Nephron progenitor cell (in vitro differentiated cells): ENCODE measurements at regions not wholly inside any gene's neighbourhood (a gene's known extent, or its start where the extent isn't known, plus 50 kb on each side); places are given as distances from the start of the nearest gene placed in this dataset.
"Not testable (repeated sequence)": the region's sequence is repeated elsewhere in the genome, so short reads cannot be mapped to it uniquely, and the experiment has no call there.

Experiments
- DNase-seq: peaks from one replicate; pipeline ENCODE4 v3.0.0; 2021
- H3K27ac Mint-ChIP-seq: 2 replicates; pipeline ENCODE4 v1.8.0; 2021; ENCODE audit warnings: mild to moderate bottlenecking, moderate library complexity, mixed read lengths
- H3K27me3 Mint-ChIP-seq: 2 replicates; pipeline ENCODE4 v1.8.0; 2021; ENCODE audit warnings: mild to moderate bottlenecking, low read depth, mixed read lengths; ENCODE audit not compliant: poor library complexity
- H3K36me3 Mint-ChIP-seq: 2 replicates; pipeline ENCODE4 v1.8.0; 2021; ENCODE audit warnings: low read depth, mixed read lengths
- H3K4me1 Mint-ChIP-seq: 2 replicates; pipeline ENCODE4 v1.8.0; 2021; ENCODE audit warnings: mixed read lengths
- H3K4me3 Mint-ChIP-seq: 2 replicates; pipeline ENCODE4 v1.8.0; 2021; ENCODE audit warnings: mild to moderate bottlenecking, moderate library complexity, mixed read lengths
- H3K9me3 Mint-ChIP-seq: 2 replicates; pipeline ENCODE4 v1.8.0; 2021; ENCODE audit warnings: mild to moderate bottlenecking, moderate library complexity, mixed read lengths
- CTCF ChIP-seq: fragments of 200-600 bp; sonication (generic); IDR thresholded peaks from 2 replicates; pipeline ENCODE4 v1.5.0; 2021; ENCODE audit warnings: antibody characterized with exemption

GRCh38 chr9:117828466-117828865 lies 124.3 kb downstream of the TLR4 start:
- peaks cover 20% of the 10 kb centered on the region for H3K4me1 Mint-ChIP-seq
- H3K9me3 Mint-ChIP-seq, result no peaks in the 10 kb centered on the region
- no peaks in the 10 kb centered on the region for H3K36me3 Mint-ChIP-seq
- no peak for DNase-seq
- TF ChIP-seq CTCF, result no peak
- no peaks in the 10 kb centered on the region for H3K27me3 Mint-ChIP-seq
- no peak overlapping the region for H3K4me3 Mint-ChIP-seq
- no peak overlapping the region for H3K27ac Mint-ChIP-seq

- TF ChIP-seq CTCF, result no peak
Measured at GRCh38 chr9:117835798-117836197, 131.6 kb downstream of the TLR4 start.

GRCh38 chr9:117839862-117840261 lies 135.7 kb downstream of the TLR4 start:
- no peak for DNase-seq
- TF ChIP-seq CTCF, result no peak
- H3K4me1 Mint-ChIP-seq, result no peaks in the 10 kb centered on the region
- H3K9me3 Mint-ChIP-seq, result no peaks in the 10 kb centered on the region
- no peak overlapping the region for H3K4me3 Mint-ChIP-seq
- no peaks in the 10 kb centered on the region for H3K36me3 Mint-ChIP-seq
- H3K27ac Mint-ChIP-seq, result no peak overlapping the region
- H3K27me3 Mint-ChIP-seq, result peaks cover 3% of the 10 kb centered on the region

More at GRCh38 chr9:117835798-117836197, 131.6 kb downstream of the TLR4 start:
- Mint-ChIP-seq H3K27ac (no peak overlapping the region), H3K27me3 (no peaks in the 10 kb centered on the region), H3K36me3 (no peaks in the 10 kb centered on the region), H3K9me3 (no peaks in the 10 kb centered on the region), H3K4me3 (no peak overlapping the region), H3K4me1 (no peaks in the 10 kb centered on the region)
- no peak for DNase-seq

DNA sequence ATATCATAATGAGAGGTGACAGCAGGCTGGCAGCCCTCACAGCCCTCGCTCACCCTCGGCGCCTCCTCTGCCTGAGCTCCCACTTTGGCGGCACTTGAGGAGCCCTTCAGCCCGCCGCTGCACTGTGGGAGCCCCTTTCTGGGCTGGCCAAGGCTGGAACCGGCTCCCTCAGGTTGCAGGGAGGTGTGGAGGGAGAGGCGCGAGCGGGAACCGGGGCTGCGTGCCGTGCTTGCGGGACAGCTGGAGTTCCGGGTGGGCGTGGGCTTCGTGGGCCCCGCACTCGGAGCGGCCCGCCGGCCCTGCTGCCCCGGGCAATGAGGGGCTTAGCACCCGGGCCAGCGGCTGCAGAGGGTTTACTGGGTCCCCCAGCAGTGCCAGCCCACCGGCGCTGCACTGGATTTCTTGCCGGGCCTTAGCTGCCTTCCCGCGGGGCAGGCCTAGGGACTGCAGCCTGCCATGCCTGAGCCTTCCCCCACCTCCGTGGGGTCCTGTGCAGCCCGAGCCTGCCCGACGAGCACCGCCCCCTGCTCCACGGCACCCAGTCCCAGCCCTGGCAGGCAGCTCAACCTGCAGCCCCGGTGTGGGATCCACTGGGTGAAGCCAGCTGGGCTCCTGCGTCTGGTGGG lies 147.7 kb downstream of the TLR4 start:
- not testable (repeated sequence) for H3K27me3 Mint-ChIP-seq, H3K27ac Mint-ChIP-seq, H3K4me1 Mint-ChIP-seq, H3K4me3 Mint-ChIP-seq, DNase-seq, H3K36me3 Mint-ChIP-seq, H3K9me3 Mint-ChIP-seq

- Mint-ChIP-seq H3K27ac (no peak overlapping the region), H3K4me1 (no peaks in the 10 kb centered on the region), H3K36me3 (no peaks in the 10 kb centered on the region), H3K9me3 (no peaks in the 10 kb centered on the region), H3K4me3 (no peak overlapping the region), H3K27me3 (no peaks in the 10 kb centered on the region)
- no peak for TF ChIP-seq CTCF
- no peak for DNase-seq
Measured at GRCh38 chr9:117858561-117858960, 154.4 kb downstream of the TLR4 start.

- H3K36me3 Mint-ChIP-seq, result no peaks in the 10 kb centered on the region
- no peaks in the 10 kb centered on the region for H3K9me3 Mint-ChIP-seq
- H3K27ac Mint-ChIP-seq, result no peak overlapping the region
- no peaks in the 10 kb centered on the region for H3K4me1 Mint-ChIP-seq
- no peak for DNase-seq
- no peak for TF ChIP-seq CTCF
- peaks cover 3% of the 10 kb centered on the region for H3K27me3 Mint-ChIP-seq
- H3K4me3 Mint-ChIP-seq, result no peak overlapping the region
Measured at GRCh38 chr9:117860849-117861248, 156.6 kb downstream of the TLR4 start.
